NCI-H2196 (cell line): ENCODE measurements at regions not wholly inside any gene's neighbourhood (a gene's known extent, or its start where the extent isn't known, plus 50 kb on each side); places are given as distances from the start of the nearest gene placed in this dataset.

Source experiments
- DNase-seq: peaks from one replicate; lab custom pipeline; 2025; ENCODE audit not compliant: unreplicated experiment; lab: John Stamatoyannopoulos, UW

GRCh38 chr9:75833778-75834177, 56.7 kb upstream of the PCSK5 start:
- DNase-seq: no peak

- DNase-seq: no peak
These were observed 55.6 kb upstream of the PCSK5 start for GRCh38 chr9:75834878-75835277.
